Ishikawa (cell line): ENCODE measurements at regions not wholly inside any gene's neighbourhood (a gene's known extent, or its start where the extent isn't known, plus 50 kb on each side); places are given as distances from the start of the nearest gene placed in this dataset.

Source experiments
- CEBPB ChIP-seq: IDR thresholded peaks from 2 replicates; pipeline ENCODE4 v1.6.1; 2012
- CREB1 ChIP-seq: IDR thresholded peaks from 2 replicates; pipeline ENCODE4 v1.6.1; 2012; ENCODE audit warnings: low read depth
- EGR1 ChIP-seq: IDR thresholded peaks from 2 replicates; pipeline ENCODE4 v1.6.1; 2012
- EP300 ChIP-seq: IDR thresholded peaks from 2 replicates; pipeline ENCODE4 v1.6.1; 2012; ENCODE audit warnings: borderline replicate concordance
- FOXM1 ChIP-seq: IDR thresholded peaks from 2 replicates; pipeline ENCODE4 v1.6.1; 2012; ENCODE audit warnings: low read depth, borderline replicate concordance
- NFIC ChIP-seq: IDR thresholded peaks from 2 replicates; pipeline ENCODE4 v1.6.1; 2012
- RAD21 ChIP-seq: IDR thresholded peaks from 2 replicates; pipeline ENCODE4 v1.6.1; 2012; ENCODE audit warnings: low read depth
- TAF1 ChIP-seq: IDR thresholded peaks from 2 replicates; pipeline ENCODE4 v1.6.1; 2012; ENCODE audit warnings: low read depth, mild to moderate bottlenecking
- TCF12 ChIP-seq: IDR thresholded peaks from 2 replicates; pipeline ENCODE4 v1.6.1; 2012; ENCODE audit warnings: low read depth
- TEAD4 ChIP-seq: IDR thresholded peaks from 2 replicates; pipeline ENCODE4 v1.6.1; 2012
- YY1 ChIP-seq: IDR thresholded peaks from 2 replicates; pipeline ENCODE4 v1.6.1; 2012; ENCODE audit warnings: low read depth
- ZBTB7A ChIP-seq: IDR thresholded peaks from 2 replicates; pipeline ENCODE4 v1.6.1; 2012; ENCODE audit warnings: low read depth
- TF ChIP-seq, protein P1 (sequence below): IDR thresholded peaks from 2 replicates; pipeline ENCODE4 v1.6.1; 2012; ENCODE audit warnings: low read depth, mild to moderate bottlenecking
- TF ChIP-seq, protein P2 (sequence below): IDR thresholded peaks from 2 replicates; pipeline ENCODE4 v1.6.1; 2012
- TF ChIP-seq, protein P3 (sequence below): IDR thresholded peaks from 2 replicates; pipeline ENCODE4 v1.6.1; 2012

DNA sequence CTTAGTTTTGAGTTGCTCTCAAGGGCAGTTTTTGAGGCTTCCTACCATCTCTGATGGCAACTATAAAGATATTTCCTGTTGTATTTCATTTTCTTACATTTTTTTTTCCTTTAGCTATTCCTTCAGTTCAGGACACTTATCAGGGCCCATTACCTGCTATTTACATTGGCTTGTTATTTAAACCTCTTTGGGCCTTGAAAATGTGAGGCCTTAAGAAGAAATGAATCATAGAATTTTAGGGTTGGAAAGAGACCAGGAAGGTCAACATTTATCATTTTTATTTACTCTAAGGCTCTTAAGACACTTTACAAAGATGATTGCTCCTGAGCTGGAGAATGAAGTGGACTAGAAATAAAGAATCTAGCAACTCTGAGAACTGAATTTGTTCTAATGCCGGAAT is 335.2 kb downstream of the DTWD2 start:
- TF ChIP-seq TEAD4 (no peak), ZBTB7A (no peak)
- TF ChIP-seq, protein P1, sequence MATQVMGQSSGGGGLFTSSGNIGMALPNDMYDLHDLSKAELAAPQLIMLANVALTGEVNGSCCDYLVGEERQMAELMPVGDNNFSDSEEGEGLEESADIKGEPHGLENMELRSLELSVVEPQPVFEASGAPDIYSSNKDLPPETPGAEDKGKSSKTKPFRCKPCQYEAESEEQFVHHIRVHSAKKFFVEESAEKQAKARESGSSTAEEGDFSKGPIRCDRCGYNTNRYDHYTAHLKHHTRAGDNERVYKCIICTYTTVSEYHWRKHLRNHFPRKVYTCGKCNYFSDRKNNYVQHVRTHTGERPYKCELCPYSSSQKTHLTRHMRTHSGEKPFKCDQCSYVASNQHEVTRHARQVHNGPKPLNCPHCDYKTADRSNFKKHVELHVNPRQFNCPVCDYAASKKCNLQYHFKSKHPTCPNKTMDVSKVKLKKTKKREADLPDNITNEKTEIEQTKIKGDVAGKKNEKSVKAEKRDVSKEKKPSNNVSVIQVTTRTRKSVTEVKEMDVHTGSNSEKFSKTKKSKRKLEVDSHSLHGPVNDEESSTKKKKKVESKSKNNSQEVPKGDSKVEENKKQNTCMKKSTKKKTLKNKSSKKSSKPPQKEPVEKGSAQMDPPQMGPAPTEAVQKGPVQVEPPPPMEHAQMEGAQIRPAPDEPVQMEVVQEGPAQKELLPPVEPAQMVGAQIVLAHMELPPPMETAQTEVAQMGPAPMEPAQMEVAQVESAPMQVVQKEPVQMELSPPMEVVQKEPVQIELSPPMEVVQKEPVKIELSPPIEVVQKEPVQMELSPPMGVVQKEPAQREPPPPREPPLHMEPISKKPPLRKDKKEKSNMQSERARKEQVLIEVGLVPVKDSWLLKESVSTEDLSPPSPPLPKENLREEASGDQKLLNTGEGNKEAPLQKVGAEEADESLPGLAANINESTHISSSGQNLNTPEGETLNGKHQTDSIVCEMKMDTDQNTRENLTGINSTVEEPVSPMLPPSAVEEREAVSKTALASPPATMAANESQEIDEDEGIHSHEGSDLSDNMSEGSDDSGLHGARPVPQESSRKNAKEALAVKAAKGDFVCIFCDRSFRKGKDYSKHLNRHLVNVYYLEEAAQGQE: no peak
- TF ChIP-seq, protein P2, sequence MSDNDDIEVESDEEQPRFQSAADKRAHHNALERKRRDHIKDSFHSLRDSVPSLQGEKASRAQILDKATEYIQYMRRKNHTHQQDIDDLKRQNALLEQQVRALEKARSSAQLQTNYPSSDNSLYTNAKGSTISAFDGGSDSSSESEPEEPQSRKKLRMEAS: no peak
- TF ChIP-seq, protein P3, sequence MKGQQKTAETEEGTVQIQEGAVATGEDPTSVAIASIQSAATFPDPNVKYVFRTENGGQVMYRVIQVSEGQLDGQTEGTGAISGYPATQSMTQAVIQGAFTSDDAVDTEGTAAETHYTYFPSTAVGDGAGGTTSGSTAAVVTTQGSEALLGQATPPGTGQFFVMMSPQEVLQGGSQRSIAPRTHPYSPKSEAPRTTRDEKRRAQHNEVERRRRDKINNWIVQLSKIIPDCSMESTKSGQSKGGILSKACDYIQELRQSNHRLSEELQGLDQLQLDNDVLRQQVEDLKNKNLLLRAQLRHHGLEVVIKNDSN: no peak

DNA sequence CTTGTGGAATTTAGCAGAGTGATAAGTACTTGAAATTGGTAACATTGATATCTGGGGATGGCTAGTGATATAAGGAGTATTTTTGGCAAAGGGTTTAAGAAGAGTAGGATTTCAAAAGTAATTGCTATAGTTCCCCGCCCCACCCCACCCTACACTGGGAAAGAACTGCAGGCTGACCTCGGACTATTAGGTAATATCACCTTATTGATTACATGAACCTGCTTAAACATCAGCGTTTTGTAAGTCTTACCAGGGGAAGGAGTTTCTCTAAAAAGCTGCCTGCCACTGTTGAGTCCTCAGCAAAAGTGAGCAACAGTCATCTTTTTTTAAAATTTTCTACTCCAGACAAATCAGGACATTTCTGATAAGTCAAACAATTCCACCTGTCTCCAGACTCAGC is 337.3 kb downstream of the DTWD2 start:
- TF ChIP-seq EGR1 (no peak), TCF12 (no peak), ZBTB7A (no peak), TAF1 (no peak), RAD21 (no peak), YY1 (no peak), EP300 (no peak), CREB1 (no peak), FOXM1 (no peak), CEBPB (no peak), TEAD4 (no peak), NFIC (no peak)
- TF ChIP-seq, protein P1: no peak
- TF ChIP-seq, protein P3: no peak
- TF ChIP-seq, protein P2: no peak

DNA sequence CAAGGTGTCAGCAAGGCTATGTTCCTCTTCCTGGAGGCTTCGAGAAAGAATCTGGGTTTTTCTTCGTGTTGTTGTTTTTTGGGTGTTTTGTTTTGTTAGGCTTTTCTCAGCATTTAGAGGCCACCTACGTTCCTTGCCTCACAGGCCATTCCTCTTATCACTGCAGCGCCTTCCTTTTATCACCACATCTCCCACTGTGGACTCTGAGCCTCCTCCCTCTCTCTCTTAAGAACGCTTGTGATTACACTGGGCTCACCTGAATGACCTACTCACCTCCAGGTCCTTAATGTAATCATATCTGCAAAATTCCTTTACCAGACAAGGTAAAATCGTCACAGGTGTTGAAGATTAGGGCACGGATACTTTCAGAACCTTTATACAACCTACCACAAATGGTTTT is 340.8 kb downstream of the DTWD2 start:
- no peak for TF ChIP-seq RAD21
- TF ChIP-seq CEBPB: no peak
- no peak for TF ChIP-seq ZBTB7A
- no peak for TF ChIP-seq CREB1
- TF ChIP-seq, protein P3: no peak
- no peak for TF ChIP-seq TCF12
- no peak for TF ChIP-seq FOXM1
- TF ChIP-seq, protein P2: no peak
- TF ChIP-seq YY1: no peak
- TF ChIP-seq NFIC: no peak
- TF ChIP-seq, protein P1: no peak
- TF ChIP-seq TEAD4: no peak
- no peak for TF ChIP-seq EGR1
- TF ChIP-seq TAF1: no peak
- TF ChIP-seq EP300: no peak

DNA sequence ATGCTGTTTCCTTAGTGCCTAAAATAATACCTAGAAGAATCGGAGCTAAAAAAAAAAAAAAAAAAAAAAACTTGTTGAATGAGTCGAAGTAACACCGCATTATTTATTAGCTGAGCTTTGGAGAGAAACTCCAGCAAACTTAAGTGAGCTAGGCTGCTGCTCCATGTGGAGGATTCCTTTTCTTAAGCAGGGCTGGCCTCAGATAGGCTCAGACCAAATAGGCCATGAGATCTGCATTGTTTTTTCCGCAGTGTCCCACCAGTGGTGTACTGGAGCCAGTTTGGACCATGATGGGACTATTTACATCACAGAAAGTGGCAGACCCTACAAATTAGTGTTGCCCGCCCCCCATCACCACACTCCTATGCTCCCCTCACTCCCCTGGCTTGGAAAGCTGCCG is 341.4 kb downstream of the DTWD2 start:
- TF ChIP-seq ZBTB7A: no peak
- no peak for TF ChIP-seq NFIC
- TF ChIP-seq, protein P1: no peak
